ENCODE measurements at regions not wholly inside any gene's neighbourhood (a gene's known extent, or its start where the extent isn't known, plus 50 kb on each side); places are given as distances from the start of the nearest gene placed in this dataset.

- no peak for DNase-seq (ENCODE audit: low spot score)
These were observed 119.8 kb downstream of the TENT4A start for GRCh38 chr5:6832994-6833393.

GRCh38 chr5:6833406-6833805 is 120.2 kb downstream of the TENT4A start:
- no peak for DNase-seq (ENCODE audit: low spot score)

GRCh38 chr5:6837095-6837494 is 123.9 kb downstream of the TENT4A start:
- no peak for DNase-seq (ENCODE audit: low spot score)

GRCh38 chr5:6837519-6838110 is 124.4 kb downstream of the TENT4A start:
- no peak for DNase-seq (ENCODE audit: low spot score)

DNA sequence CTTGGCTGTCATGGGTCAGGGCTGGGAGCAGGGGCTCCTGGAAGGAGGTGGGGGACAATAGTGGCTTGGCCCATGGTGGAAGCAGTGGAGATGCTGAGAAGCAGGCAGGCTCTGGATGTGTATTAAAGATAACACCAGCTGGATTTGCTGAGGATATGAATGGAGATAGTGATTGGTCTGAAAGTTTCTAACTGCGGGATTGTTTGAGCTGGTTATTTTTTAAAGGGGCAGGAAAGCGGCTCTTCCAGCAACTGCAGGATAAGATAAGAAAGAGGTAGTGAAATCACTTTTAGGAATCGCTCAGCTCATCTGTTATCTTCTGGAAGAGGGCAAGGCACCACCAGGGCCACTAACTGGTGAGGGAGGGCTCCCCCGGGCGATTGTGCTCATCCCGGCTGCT is 125.5 kb downstream of the TENT4A start:
- DNase-seq (ENCODE audit: low spot score): no peak

DNA sequence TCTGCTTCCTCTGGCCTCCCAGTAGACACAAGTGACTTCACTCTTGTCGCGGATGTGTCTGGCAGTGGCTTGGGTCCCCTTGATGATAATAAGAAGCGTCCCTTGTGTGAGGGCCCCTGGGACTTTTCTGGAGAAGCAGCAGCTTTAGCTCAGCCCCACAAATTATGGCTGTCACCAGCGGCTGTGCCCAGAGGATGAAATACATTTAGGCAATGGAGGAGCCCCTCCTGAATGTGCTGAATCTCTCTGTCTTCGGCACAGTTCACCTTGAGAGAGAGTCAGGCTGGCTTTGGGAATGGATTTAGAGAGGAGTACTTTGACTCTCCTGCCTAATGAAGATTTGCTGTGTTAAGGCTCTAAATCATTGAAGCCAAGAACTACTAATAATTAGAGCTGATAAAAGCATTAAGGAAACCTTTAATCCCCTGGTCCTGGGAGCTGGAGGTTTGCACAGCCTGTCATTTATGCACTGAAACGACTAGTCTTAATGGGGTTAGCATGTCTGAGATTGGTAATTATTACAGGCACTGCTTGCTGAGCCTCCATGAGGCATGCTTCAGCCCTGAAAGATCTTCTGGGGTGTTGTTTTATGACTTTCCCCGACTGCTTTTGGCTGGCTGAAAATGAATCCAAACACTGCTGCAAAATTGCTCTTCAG is 127.0 kb downstream of the TENT4A start:
- DNase-seq (ENCODE audit: low spot score): no peak

DNA sequence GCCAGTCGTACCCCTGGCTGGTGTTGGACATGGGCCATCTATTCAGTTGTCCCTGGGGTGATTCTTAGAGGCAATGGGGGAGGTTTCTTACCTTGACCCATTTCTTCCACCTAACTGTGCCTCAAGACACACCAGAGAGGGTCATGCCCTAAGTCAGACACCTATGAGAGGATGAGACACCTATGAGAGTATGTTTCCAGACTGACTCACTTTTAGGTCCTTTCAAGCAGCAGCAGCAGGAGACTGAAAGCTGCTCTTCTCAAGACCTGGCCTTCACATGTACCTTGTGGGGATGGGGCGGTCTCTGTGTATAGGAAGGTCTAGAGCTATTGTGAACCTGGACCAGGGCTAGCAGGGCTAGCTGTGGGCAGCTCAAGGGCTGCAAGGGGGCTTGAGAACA is 130.1 kb downstream of the TENT4A start:
- no peak for DNase-seq (ENCODE audit: low spot score)

DNA sequence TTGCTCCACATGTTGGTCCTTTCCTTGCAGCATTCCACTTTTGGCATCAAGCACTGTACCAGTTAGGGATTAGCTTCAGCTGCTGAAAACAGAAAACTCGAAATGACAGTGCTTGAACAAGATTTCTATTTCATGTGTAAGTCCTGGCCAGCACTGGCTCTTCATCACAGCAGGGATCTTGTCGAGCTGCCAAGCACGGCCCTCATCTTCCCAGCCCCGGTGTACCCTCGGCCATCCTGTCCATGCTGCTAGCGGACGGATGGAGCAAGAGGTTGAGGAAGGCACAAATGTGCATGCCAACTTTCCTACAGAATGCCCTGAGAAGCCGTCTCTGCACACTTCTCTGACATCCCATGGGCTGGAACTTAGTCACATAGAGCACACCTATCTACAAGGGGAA is 130.6 kb downstream of the TENT4A start:
- DNase-seq (ENCODE audit: low spot score): no peak

DNA sequence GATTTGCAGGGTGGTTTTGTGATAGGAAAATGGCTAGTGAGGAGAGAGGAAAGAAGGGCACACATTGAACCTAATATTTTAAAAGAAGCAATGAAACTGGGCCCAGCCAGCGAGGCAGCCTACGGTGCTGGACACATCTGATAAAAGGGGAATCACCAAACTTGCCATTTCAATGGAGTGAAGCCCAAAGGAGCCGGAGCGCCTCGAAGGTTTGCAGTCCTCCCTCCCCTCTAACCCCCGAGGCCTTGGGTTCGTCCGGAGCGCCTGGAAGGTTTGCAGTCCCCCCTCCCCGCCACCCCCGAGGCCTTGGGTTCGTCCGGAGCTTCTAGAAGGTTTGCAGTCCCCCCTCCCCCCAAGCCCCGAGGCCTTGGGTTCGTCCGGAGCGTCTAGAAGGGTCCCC is 132.6 kb downstream of the TENT4A start:
- DNase-seq (ENCODE audit: low spot score): no peak

DNA sequence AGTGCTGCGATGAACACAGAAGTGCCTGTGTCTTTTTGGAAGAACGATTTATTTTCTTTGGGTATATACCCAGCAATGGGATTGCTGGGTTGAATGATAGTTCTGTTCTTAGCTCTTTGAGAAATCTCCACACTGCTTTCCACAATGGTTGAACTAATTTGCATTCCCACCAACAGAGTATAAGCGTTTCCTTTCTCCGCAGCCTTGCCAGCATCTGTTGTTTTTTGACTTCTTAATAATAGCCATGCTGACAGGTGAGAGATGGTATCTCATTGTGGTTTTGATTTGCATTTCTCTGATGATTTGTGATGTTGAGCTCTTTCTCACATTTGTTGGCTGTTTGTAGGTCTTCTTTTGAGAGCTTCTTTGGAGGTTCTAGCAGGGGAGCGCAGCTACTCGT is 134.6 kb downstream of the TENT4A start:
- no peak for DNase-seq (ENCODE audit: low spot score)

- no peak for DNase-seq (ENCODE audit: low spot score)
These were observed 136.3 kb downstream of the TENT4A start for GRCh38 chr5:6849316-6850105.

- DNase-seq (ENCODE audit: low spot score): no peak
These were observed 136.8 kb downstream of the TENT4A start for GRCh38 chr5:6850106-6850432.

DNA sequence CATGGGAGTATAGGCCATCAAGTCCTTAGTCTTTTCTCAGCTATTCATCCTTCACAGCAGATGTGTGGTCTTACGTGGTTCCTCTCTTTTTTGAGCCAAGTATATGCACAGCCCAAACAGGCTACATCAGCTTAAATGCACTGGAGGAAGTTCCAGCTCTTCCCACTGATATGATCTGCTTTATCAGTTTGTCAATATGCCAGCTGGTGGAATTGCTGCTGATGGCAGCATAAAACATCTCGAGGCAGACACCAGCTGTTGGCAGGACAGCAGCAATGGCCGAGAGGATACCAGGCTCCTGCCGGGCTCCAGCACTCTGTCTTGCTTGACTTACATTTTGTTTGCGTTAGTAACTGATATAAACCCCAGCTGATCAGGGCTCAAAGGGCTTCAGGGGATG is 143.4 kb downstream of the TENT4A start:
- DNase-seq (ENCODE audit: low spot score): no peak

- DNase-seq (ENCODE audit: low spot score): no peak
These were observed 145.2 kb downstream of the TENT4A start for GRCh38 chr5:6858419-6858818.

GRCh38 chr5:6859023-6859422 is 145.8 kb downstream of the TENT4A start:
- no peak for DNase-seq (ENCODE audit: low spot score)

DNA sequence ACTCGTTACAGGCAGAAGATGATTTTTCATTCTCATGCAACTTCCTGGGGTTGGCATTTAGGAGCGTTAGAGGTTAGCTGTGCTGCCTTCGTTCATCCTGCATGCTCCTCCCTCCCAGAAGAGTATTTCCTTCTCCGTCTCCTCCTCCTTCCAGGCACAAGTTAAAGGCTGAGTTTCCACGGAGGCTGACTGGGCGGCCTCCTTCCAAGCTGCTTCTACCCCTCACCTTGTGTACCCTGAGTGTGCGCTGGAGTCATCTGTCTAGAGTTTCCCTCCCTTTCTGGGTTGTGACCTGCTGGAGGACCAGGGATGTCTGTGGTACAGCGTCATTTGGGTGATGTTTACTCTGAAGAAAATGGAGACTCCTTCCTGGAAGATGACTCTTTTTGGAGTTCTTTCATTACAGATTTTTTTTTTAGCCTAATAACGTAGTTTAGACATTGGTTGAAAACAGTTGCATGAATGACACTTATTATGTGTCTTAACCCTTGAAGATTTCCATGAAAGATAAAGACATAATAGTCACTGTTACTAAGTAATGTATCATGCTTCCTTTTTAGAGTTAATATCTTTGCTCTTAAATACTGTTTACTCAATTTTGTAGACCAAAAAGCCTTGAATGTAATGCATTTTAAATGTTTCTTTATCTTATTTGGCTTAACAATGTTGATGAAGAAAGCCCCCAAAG is 146.9 kb downstream of the TENT4A start:
- DNase-seq (ENCODE audit: low spot score): no peak

GRCh38 chr5:6861036-6861435 is 147.8 kb downstream of the TENT4A start:
- DNase-seq (ENCODE audit: low spot score): no peak

DNA sequence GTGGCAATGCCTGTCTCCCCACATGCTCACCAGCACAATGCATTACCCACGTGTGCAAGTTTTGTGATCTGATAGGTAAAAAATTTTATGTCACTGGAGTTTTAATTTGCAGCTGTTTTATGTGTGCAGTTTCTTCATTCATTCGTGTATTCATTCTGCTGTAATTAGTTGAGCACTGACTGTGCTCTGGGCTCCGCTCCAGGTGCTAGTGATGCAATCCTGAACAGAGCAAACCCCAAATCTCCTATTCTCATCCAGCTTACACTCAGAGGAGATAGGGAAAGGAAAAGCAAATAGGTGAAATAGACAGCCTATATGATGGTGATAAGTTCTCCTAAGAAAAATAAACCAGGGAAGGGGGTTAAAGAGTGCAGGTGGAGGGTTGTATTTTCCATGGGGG is 148.4 kb downstream of the TENT4A start:
- no peak for DNase-seq (ENCODE audit: low spot score)

GRCh38 chr5:6862306-6862705 is 149.1 kb downstream of the TENT4A start:
- no peak for DNase-seq (ENCODE audit: low spot score)

- DNase-seq (ENCODE audit: low spot score): no peak
These were observed 154.5 kb downstream of the TENT4A start for GRCh38 chr5:6867712-6868111.

DNA sequence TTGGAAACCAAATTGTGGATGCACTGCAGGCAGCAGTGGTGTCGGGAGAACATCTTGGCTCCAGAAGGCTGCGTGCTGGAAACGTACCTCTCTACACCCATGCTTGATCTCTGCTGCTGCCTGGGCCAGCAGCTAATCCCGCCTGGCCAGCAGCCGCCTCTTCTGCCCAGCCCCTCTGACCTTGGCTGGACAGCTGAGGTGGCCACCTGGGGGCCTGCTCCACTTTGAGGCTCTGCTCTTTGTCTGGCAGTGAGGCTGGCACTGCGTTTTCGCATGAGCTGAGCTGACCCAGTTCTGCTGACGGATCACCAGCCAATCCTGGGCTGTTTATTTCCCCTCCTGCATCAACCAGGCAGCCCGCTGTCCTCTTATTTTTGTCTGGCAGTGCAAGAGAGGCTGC is 154.9 kb downstream of the TENT4A start:
- no peak for DNase-seq (ENCODE audit: low spot score)

GRCh38 chr5:6868575-6869215 is 155.5 kb downstream of the TENT4A start:
- no peak for DNase-seq (ENCODE audit: low spot score)

DNA sequence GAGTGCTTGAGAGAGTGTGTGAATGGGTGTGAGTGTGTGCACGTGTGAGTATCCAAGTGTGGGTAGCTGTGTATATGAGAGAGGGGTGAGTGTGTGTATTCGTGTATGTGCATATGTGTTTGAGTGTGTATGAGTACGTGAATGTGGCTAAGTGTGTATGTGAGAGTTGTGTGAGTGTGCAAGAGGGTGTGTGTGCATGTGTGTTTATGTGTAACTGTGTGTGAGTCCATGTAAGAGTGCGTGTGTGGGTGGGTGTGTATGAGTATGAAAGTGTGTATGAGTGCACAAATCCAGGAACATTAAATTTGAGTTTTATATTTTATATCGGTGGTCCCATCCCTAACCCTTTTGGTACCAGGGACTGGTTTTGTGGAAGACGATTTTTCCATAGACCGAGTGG is 156.4 kb downstream of the TENT4A start:
- DNase-seq (ENCODE audit: low spot score): no peak

Data from LoVo (cell line).